Transverse colon (tissue), 4 donors: ENCODE measurements at regions not wholly inside any gene's neighbourhood (a gene's known extent, or its start where the extent isn't known, plus 50 kb on each side); places are given as distances from the start of the nearest gene placed in this dataset.

ENCODE experiments used
- DNase-seq: peaks from one replicate; pipeline ENCODE4 v3.0.0-alpha.2; 2019
- H3K27ac ChIP-seq, 4 donors: fragments of 200-600 bp; sonication (generic); 2 replicates each; pipeline ENCODE4 v1.5.1; 2016 to 2018; ENCODE audit warnings: inconsistent platforms in 4 of 4
- H3K27me3 ChIP-seq: fragments of 200-600 bp; sonication (generic); 2 replicates; pipeline ENCODE4 v1.5.1; 2017; ENCODE audit warnings: inconsistent platforms
- H3K36me3 ChIP-seq, 4 donors: fragments of 200-600 bp; sonication (generic); 2 replicates each; pipeline ENCODE4 v1.5.1; 2017 to 2019; ENCODE audit warnings: inconsistent platforms in 4 of 4
- H3K4me1 ChIP-seq, 4 donors: fragments of 200-600 bp; sonication (generic); 2 replicates each; pipeline ENCODE4 v1.5.1; 2017 to 2020; ENCODE audit warnings: inconsistent platforms in 4 of 4
- H3K4me3 ChIP-seq, 4 donors: fragments of 200-600 bp; sonication (generic); 1 replicate in 1 of 4; 2 replicates in 3 of 4; pipeline versions ENCODE4 v1.5.1 to v1.6.1; 2017 to 2019; ENCODE audit warnings: inconsistent platforms in 4 of 4
- H3K9me3 ChIP-seq, 2 donors: fragments of 200-600 bp; sonication (generic); 2 replicates each; pipeline ENCODE4 v1.5.1; 2017 to 2019; ENCODE audit warnings: inconsistent platforms in 2 of 2
- CTCF ChIP-seq, 5 experiments: fragments of 200-600 bp in 3 of 5; fragments of 450-650 bp in 2 of 5; sonication (generic) in 3 of 5; IDR thresholded peaks; 1 replicate in 2 of 5; 2 replicates in 3 of 5; pipeline ENCODE4 v1.5.1; 2016 to 2017; ENCODE audit warnings: antibody characterized with exemption in 5 of 5, inconsistent platforms in 3 of 5, mild to moderate bottlenecking in 2 of 5, moderate library complexity in 1 of 5
- EP300 ChIP-seq: sonication (generic); formaldehyde crosslinking; IDR thresholded peaks from one replicate; pipeline ENCODE4 v1.6.1; 2017; ENCODE audit warnings: antibody characterized with exemption, low read depth
- POLR2A ChIP-seq: fragments of 450-650 bp; IDR thresholded peaks from one replicate; pipeline ENCODE4 v1.6.1; 2016; ENCODE audit warnings: antibody characterized with exemption, mild to moderate bottlenecking, moderate library complexity
- POLR2AphosphoS5 ChIP-seq, 3 donors: sonication (generic); formaldehyde crosslinking; IDR thresholded peaks; one replicate each; pipeline ENCODE4 v1.6.1; 2016; ENCODE audit warnings: antibody characterized with exemption in 3 of 3
- WGBS, 2 donors: methylation state at CpG; one replicate each; pipeline ENCODE4 v1.1.5; 2018; ENCODE audit warnings: low coverage in 1 of 2; 5-methylcytosine and 5-hydroxymethylcytosine counted together
- in situ Hi-C, 4 donors: fragments of 200-750 bp; cut with MboI; loops; one replicate each; pipeline versions ENCODE4 v1.15.0 to v1.15.1; 2017; ENCODE audit warnings: low sequenced_read_pairs in 3 of 4, low pct_ligation_motif_present in 1 of 4, low pct_unique_long_range_greater_than_20kb in 1 of 4
- intact Hi-C: fragments of 100-400 bp; cut with DNase I; formaldehyde crosslinking; loops from one replicate; pipeline ENCODE4 v1.15.1; 2023; ENCODE audit warnings: low total_unique reads

DNA sequence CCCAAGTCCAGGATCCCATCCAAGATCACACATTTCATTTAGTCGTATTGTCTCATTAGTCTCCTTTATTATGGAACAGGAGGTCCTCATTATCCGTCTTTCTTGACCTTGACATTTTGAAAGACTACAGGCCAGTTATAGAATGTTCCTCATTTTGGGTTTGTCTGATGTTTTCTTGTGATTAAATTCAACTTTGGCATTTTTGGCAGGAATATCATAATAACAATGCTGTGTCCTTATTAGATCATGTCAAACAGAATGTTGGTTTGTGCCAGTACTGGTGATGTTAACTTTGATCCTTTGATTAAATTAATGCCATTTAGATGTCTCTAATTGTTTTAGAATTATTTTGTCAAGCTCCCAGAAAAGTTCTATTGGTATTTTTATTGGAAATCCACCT is 106.5 kb upstream of the FRY start:
- Histone ChIP-seq H3K27ac (no peak overlapping the region), H3K9me3 (no peaks in the 10 kb centered on the region), H3K36me3 (no peaks in the 10 kb centered on the region), H3K4me3 (no peak overlapping the region), H3K27me3 (no peaks in the 10 kb centered on the region), H3K4me1 (peaks cover 0 to 32% (median 5%) of the 10 kb centered on the region in 4 donors)
- DNase-seq: no peak
- no peak for TF ChIP-seq POLR2AphosphoS5 (IDR thresholded peaks at IDR 0.05)
- TF ChIP-seq POLR2A: no peak
- TF ChIP-seq CTCF (IDR thresholded peaks at IDR 0.05): no peak
- TF ChIP-seq EP300: no peak
- intact Hi-C loops (no loop called here), in situ Hi-C loops (no loop called here)
- WGBS, 2 donors: 70 to 81% methylated on average over 2 of the region's 2 CpGs

DNA sequence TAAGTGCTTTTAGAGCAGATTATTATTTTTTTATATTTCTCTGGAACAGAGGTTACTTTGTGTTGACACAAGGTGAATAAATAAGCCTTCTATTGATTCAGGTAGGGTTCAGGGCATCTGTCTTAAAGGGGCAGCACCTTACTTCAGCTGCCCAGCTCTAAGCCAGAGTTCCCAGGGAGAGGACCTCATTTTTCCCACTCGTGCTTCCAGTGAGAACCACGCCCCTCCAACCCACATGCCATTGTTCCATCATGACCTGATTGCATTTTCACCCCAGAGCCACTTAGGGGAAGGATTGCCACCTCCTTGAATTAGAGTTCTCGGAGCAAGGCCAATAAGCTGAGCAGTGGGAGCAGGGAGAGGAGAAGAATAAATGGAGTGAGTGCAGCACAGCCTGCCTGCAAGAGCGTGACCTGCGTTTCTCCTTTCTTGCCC is 104.3 kb upstream of the FRY start:
- in situ Hi-C loops (no loop called here), intact Hi-C loops (no loop called here)
- H3K36me3 ChIP-seq: no peaks in the 10 kb centered on the region
- WGBS, 2 donors: 49 to 50% methylated on average over 1 to 5 of the region's 5 CpGs
- H3K4me1 ChIP-seq: peaks cover 0 to 25% (median 5%) of the 10 kb centered on the region in 4 donors
- no peaks in the 10 kb centered on the region for H3K9me3 ChIP-seq
- no peak for DNase-seq
- no peak overlapping the region for H3K4me3 ChIP-seq
- H3K27ac ChIP-seq: peak overlapping the region in 1 of 4 donors; percentile 58
- TF ChIP-seq POLR2A (no peak), POLR2AphosphoS5 (IDR thresholded peaks at IDR 0.05) (no peak), CTCF (IDR thresholded peaks at IDR 0.05) (no peak), EP300 (no peak)
- no peaks in the 10 kb centered on the region for H3K27me3 ChIP-seq

- intact Hi-C loops (no loop called here), in situ Hi-C loops (no loop called here)
- DNase-seq: no peak
- TF ChIP-seq POLR2A (no peak), CTCF (IDR thresholded peaks at IDR 0.05) (no peak), EP300 (no peak), POLR2AphosphoS5 (IDR thresholded peaks at IDR 0.05) (no peak)
- no peaks in the 10 kb centered on the region for H3K27me3 ChIP-seq
- H3K27ac ChIP-seq: no peak overlapping the region
- WGBS, 2 donors: 53 to 59% methylated on average over 3 of the region's 3 CpGs
- H3K9me3 ChIP-seq: no peaks in the 10 kb centered on the region
- H3K4me3 ChIP-seq: no peak overlapping the region
- no peaks in the 10 kb centered on the region for H3K36me3 ChIP-seq
- peaks cover 0 to 25% (median 5%) of the 10 kb centered on the region in 4 donors for H3K4me1 ChIP-seq
Observed at GRCh38 chr13:31929031-31929770, 102.4 kb upstream of the FRY start.

DNA sequence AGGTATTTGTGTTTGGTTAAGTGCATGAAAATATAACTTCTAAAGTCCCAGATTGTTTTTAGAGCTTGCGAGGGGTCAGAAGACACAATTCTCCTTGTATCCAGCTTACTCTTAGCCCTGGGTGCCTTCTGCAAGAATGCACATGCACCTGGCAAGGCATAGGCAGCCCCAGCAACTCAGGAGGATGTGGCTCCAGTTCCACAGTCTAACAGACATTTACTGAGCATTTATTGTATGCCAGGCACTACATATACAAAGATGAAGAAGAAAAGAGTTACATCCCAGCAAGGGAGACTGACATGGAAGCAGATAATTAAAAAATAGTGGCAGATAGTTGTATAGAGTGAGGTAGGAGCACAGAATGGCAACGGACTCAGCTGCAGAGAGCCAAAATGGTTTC is 101.1 kb upstream of the FRY start:
- intact Hi-C loops: no loop called here
- Histone ChIP-seq H3K4me1 (peaks cover 0 to 25% (median 5%) of the 10 kb centered on the region in 4 donors), H3K4me3 (no peak overlapping the region), H3K9me3 (no peaks in the 10 kb centered on the region), H3K27me3 (no peaks in the 10 kb centered on the region), H3K36me3 (no peaks in the 10 kb centered on the region), H3K27ac (no peak overlapping the region)
- no peak for DNase-seq
- 80% methylated on average over 2 of the region's 2 CpGs for WGBS, 2 donors
- in situ Hi-C loops: no loop called here
- no peak for TF ChIP-seq CTCF (IDR thresholded peaks at IDR 0.05)
- no peak for TF ChIP-seq POLR2A
